Muscle layer of colon (tissue), 2 donors: ENCODE measurements at regions not wholly inside any gene's neighbourhood (a gene's known extent, or its start where the extent isn't known, plus 50 kb on each side); places are given as distances from the start of the nearest gene placed in this dataset.

Experiments used
- H3K27ac ChIP-seq: one replicate; pipeline ENCODE4 v1.7.0; 2013; ENCODE audit warnings: low read depth, mild to moderate bottlenecking, low read length, moderate library complexity
- H3K27me3 ChIP-seq, 2 donors: one replicate each; pipeline ENCODE4 v1.7.0; 2013; ENCODE audit warnings: low read length in 2 of 2, mild to moderate bottlenecking in 2 of 2; ENCODE audit not compliant: insufficient read depth in 2 of 2, control insufficient read depth in 1 of 2
- H3K36me3 ChIP-seq: one replicate; pipeline ENCODE4 v1.7.0; 2013; ENCODE audit warnings: mild to moderate bottlenecking, low read length; ENCODE audit not compliant: insufficient read depth
- H3K4me1 ChIP-seq: one replicate; pipeline ENCODE4 v1.7.0; 2013; ENCODE audit warnings: mild to moderate bottlenecking, low read length; ENCODE audit not compliant: insufficient read depth
- H3K4me3 ChIP-seq, 2 donors: one replicate each; pipeline ENCODE4 v1.7.0; 2013; ENCODE audit warnings: low read length in 2 of 2, low read depth in 1 of 2, mild to moderate bottlenecking in 1 of 2, moderate library complexity in 1 of 2
- H3K9ac ChIP-seq: one replicate; pipeline ENCODE4 v1.7.0; 2013; ENCODE audit warnings: low read length
- H3K9me3 ChIP-seq: one replicate; pipeline ENCODE4 v1.7.0; 2013; ENCODE audit warnings: mild to moderate bottlenecking, low read length
- donor health status: abdominal sarcoma.
- donor health status: Adenocarcinoma of cecum.

DNA sequence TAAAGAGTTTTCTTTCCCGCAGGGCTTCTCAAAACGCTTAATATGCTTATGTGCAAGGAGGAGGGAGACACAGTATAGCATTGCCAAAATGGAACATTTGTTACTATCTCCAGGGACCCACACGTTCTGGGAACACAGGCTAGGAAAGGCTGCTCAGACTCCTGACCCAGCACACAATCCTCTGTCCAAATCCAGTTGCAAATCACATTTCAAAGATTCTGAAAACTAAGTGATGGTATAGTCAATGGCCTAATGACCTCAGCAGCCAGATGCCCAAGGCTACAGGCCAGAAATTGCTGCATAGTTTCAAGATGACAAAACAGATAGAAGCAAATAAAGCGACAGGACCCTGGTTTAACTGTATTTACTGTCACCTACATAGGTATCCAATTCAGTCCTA, 97.0 kb upstream of the GRIP1 start:
- no peak overlapping the region for H3K4me3 ChIP-seq
- H3K36me3 ChIP-seq = no peaks in the 10 kb centered on the region
- no peak overlapping the region for H3K9ac ChIP-seq
- H3K9me3 ChIP-seq = no peaks in the 10 kb centered on the region
- H3K27ac ChIP-seq = no peak overlapping the region
- H3K27me3 ChIP-seq = no peaks in the 10 kb centered on the region
- no peaks in the 10 kb centered on the region for H3K4me1 ChIP-seq

DNA sequence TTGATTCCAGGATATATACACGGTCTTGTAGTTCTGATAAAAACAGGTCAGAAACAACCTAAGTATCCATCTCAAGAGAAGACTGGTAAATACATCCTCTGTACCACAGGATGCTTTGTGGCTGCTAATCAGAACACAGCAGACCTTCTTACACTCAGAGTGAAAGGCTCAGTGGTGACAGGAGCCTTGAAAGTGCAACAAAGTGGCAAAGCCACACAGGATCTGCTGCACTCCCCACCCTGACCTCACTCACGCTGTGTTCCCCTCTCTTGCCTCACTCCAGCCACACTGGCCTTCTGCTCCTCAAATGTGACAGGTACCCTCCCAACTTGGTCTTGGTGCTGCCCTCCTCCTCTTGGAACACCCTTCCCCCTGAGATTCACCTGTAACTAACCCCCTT, 98.1 kb upstream of the GRIP1 start:
- Histone ChIP-seq H3K36me3 (no peaks in the 10 kb centered on the region), H3K4me3 (no peak overlapping the region), H3K9ac (no peak overlapping the region), H3K4me1 (no peaks in the 10 kb centered on the region), H3K27me3 (no peaks in the 10 kb centered on the region), H3K27ac (no peak overlapping the region), H3K9me3 (no peaks in the 10 kb centered on the region)

DNA sequence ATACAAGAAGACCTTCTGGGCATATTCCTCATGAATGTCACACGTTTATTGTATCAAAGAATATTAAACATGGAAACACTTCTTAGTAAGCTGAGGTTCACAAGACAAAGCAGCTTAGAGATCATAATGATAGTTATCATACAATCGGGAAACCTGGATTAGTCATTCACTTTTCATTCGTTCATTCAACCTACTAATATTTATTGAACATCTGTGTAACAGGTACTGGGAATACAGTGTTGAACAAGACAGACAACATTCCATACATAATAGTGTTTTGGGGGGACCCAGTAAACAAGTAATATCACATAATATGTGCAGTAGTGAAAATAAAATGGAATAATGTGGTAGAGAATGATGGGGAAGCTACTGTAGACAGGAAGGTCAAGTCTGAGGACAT, 100.6 kb upstream of the GRIP1 start:
- H3K27me3 ChIP-seq = no peaks in the 10 kb centered on the region
- no peaks in the 10 kb centered on the region for H3K9me3 ChIP-seq
- H3K36me3 ChIP-seq = no peaks in the 10 kb centered on the region
- no peak overlapping the region for H3K9ac ChIP-seq
- H3K4me1 ChIP-seq = no peaks in the 10 kb centered on the region
- no peak overlapping the region for H3K27ac ChIP-seq
- H3K4me3 ChIP-seq = no peak overlapping the region

GRCh38 chr12:66786531-66787308, 107.8 kb upstream of the GRIP1 start:
- H3K36me3 ChIP-seq = no peaks in the 10 kb centered on the region
- H3K4me1 ChIP-seq = no peaks in the 10 kb centered on the region
- no peak overlapping the region for H3K9ac ChIP-seq
- no peak overlapping the region for H3K4me3 ChIP-seq
- H3K9me3 ChIP-seq = no peaks in the 10 kb centered on the region
- H3K27me3 ChIP-seq = no peaks in the 10 kb centered on the region
- no peak overlapping the region for H3K27ac ChIP-seq

DNA sequence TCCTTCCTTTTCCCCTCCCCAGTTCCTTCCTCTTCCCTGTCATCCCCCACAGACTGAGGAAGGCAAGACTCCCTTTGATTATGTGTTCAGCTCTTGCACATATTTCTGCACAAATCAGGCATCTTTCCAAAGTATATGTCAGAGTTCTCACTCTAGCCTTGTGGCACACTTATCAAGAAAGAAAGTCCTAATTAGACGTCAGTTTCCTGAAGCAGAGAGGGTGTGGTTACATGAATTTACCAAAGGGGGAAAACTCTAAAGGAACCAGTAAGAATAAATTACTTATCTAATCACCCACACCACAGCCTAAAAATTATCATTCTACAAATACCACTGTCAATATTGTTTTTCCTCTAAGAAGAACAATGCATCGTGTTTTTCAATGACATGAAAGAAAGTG, 120.7 kb upstream of the GRIP1 start:
- no peaks in the 10 kb centered on the region for H3K9me3 ChIP-seq
- H3K9ac ChIP-seq = no peak overlapping the region
- no peak overlapping the region for H3K27ac ChIP-seq
- no peaks in the 10 kb centered on the region for H3K36me3 ChIP-seq
- no peaks in the 10 kb centered on the region for H3K27me3 ChIP-seq
- H3K4me3 ChIP-seq = no peak overlapping the region
- no peaks in the 10 kb centered on the region for H3K4me1 ChIP-seq

GRCh38 chr12:66800046-66800445, 121.2 kb upstream of the GRIP1 start:
- Histone ChIP-seq H3K27me3 (no peaks in the 10 kb centered on the region), H3K27ac (no peak overlapping the region), H3K9me3 (no peaks in the 10 kb centered on the region), H3K4me3 (no peak overlapping the region), H3K4me1 (no peaks in the 10 kb centered on the region), H3K9ac (no peak overlapping the region), H3K36me3 (no peaks in the 10 kb centered on the region)

GRCh38 chr12:66803930-66804329, 125.1 kb upstream of the GRIP1 start:
- Histone ChIP-seq H3K9ac (no peak overlapping the region), H3K36me3 (no peaks in the 10 kb centered on the region), H3K4me3 (no peak overlapping the region), H3K4me1 (no peaks in the 10 kb centered on the region), H3K27ac (no peak overlapping the region), H3K9me3 (no peaks in the 10 kb centered on the region), H3K27me3 (no peaks in the 10 kb centered on the region)

DNA sequence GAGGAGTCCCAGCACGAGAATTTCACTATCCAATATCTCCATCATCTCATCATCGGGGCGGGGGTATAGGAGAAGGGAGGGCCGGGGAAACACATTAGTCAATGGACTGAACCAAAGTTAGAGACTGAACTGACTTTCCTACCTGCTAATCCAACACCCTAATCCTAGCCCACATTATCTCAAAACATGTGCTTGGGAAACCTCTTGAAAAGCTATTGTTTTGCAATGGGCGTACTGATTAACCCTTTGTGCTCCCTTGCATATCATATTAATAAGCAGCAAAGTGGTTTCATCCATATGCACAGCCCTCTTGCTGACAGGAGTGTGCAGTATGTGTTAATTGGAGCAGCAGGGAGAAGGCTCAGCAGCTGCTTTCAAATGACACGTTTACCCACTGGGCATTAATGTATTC, 125.7 kb upstream of the GRIP1 start:
- no peak overlapping the region for H3K27ac ChIP-seq
- no peaks in the 10 kb centered on the region for H3K36me3 ChIP-seq
- H3K4me3 ChIP-seq = no peak overlapping the region
- H3K4me1 ChIP-seq = no peaks in the 10 kb centered on the region
- H3K9me3 ChIP-seq = no peaks in the 10 kb centered on the region
- no peak overlapping the region for H3K9ac ChIP-seq
- H3K27me3 ChIP-seq = no peaks in the 10 kb centered on the region

- Histone ChIP-seq H3K4me1 (no peaks in the 10 kb centered on the region), H3K27me3 (no peaks in the 10 kb centered on the region), H3K36me3 (no peaks in the 10 kb centered on the region), H3K4me3 (no peak overlapping the region), H3K27ac (no peak overlapping the region), H3K9me3 (no peaks in the 10 kb centered on the region), H3K9ac (no peak overlapping the region)
Measured at GRCh38 chr12:66808606-66809005, 129.7 kb upstream of the GRIP1 start.

GRCh38 chr12:66813137-66813892, 134.4 kb upstream of the GRIP1 start:
- no peak overlapping the region for H3K27ac ChIP-seq
- H3K27me3 ChIP-seq = no peaks in the 10 kb centered on the region
- no peaks in the 10 kb centered on the region for H3K9me3 ChIP-seq
- no peaks in the 10 kb centered on the region for H3K4me1 ChIP-seq
- no peaks in the 10 kb centered on the region for H3K36me3 ChIP-seq
- no peak overlapping the region for H3K9ac ChIP-seq
- H3K4me3 ChIP-seq = no peak overlapping the region

DNA sequence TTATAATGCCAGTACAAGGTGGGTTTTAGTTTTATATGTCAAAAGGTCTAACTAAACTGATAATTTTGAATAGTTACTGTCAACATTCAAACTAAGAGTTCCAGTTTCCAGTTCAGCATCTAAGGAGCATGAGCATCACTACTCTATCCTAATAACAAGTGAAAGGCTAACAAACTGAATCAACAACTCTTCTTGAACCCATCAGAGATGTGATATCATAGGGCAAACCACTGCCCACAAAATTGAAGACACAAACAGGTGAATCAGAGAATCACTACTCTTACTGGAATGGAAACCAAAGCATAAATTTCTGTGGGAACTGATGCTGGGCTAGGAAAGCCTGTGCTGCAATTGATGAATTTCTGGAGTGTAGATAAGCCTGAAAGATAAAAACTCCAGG, 140.7 kb upstream of the GRIP1 start:
- Histone ChIP-seq H3K27ac (no peak overlapping the region), H3K9me3 (no peaks in the 10 kb centered on the region), H3K9ac (no peak overlapping the region), H3K36me3 (no peaks in the 10 kb centered on the region), H3K27me3 (no peaks in the 10 kb centered on the region), H3K4me1 (peaks cover 14% of the 10 kb centered on the region), H3K4me3 (no peak overlapping the region)

DNA sequence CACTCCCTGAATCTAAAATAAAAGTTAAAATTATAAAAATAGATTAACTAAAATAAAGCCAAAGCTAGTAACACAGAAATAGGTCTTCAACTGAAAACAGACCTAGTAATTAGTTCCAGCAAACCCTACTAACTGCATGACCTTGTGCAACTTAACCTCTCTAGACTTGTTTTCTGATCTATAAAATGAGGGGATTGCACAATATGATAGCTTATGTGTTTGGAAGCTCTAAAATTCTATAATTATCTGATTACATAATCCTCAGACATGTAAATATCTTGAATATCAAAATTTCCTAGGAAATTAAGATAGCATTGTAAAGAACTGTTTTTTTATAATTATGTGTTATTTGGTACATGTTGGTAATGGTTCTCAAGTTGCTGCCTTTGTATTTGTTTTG, 144.1 kb upstream of the GRIP1 start:
- H3K36me3 ChIP-seq = no peaks in the 10 kb centered on the region
- no peak overlapping the region for H3K9ac ChIP-seq
- H3K27ac ChIP-seq = no peak overlapping the region
- peaks cover 14% of the 10 kb centered on the region for H3K4me1 ChIP-seq
- H3K27me3 ChIP-seq = no peaks in the 10 kb centered on the region
- no peak overlapping the region for H3K4me3 ChIP-seq
- no peaks in the 10 kb centered on the region for H3K9me3 ChIP-seq
